ENCODE measurements at regions not wholly inside any gene's neighbourhood (a gene's known extent, or its start where the extent isn't known, plus 50 kb on each side); places are given as distances from the start of the nearest gene placed in this dataset.

GRCh38 chr1:229869687-229870086, 197.4 kb upstream of the GALNT2 start:
- Mint-ChIP-seq H3K4me1 (no peaks in the 10 kb centered on the region), H3K36me3 (no peaks in the 10 kb centered on the region), H3K27ac (no peak overlapping the region), H3K9me3 (no peaks in the 10 kb centered on the region), H3K27me3 (peaks cover 3 to 10% of the 10 kb centered on the region in 2 donors), H3K4me3 (peak overlapping the region in 1 of 8 donors; percentile 68)
- ChIA-PET POLR2A (ENCODE audit: partially characterized antibody) (no interaction called here), CTCF (ENCODE audit: partially characterized antibody) (interaction anchor here (0.8 kb wide), 1 partner anchor 21 kb away, joined by 3 read pairs; no protein-coding TSS in a partner anchor)
- Histone ChIP-seq H3K36me3 (ENCODE audit: insufficient read depth, low read length) (no peaks in the 10 kb centered on the region), H3K4me3 (ENCODE audit: low read length in 2 of 2) (no peak overlapping the region), H3K4me1 (ENCODE audit: insufficient read depth, low read length) (no peaks in the 10 kb centered on the region), H3K9me3 (ENCODE audit: control insufficient read depth in 1 of 2, low read length in 2 of 2) (no peaks in the 10 kb centered on the region), H3K27me3 (ENCODE audit: insufficient read depth, low read length) (no peaks in the 10 kb centered on the region), H3K27ac (ENCODE audit: low read depth, low read length) (no peak overlapping the region)
- intact Hi-C loops (cut with micrococcal nuclease): no loop called here
- DNase-seq: no peak

- no peaks in the 10 kb centered on the region for H3K36me3 Mint-ChIP-seq
- Histone ChIP-seq H3K36me3 (ENCODE audit: insufficient read depth, low read length) (no peaks in the 10 kb centered on the region), H3K4me1 (ENCODE audit: insufficient read depth, low read length) (no peaks in the 10 kb centered on the region), H3K27ac (ENCODE audit: low read depth, low read length) (no peak overlapping the region), H3K4me3 (ENCODE audit: low read length in 2 of 2) (no peak overlapping the region), H3K9me3 (ENCODE audit: control insufficient read depth in 1 of 2, low read length in 2 of 2) (no peaks in the 10 kb centered on the region), H3K27me3 (ENCODE audit: insufficient read depth, low read length) (no peaks in the 10 kb centered on the region)
- ChIA-PET POLR2A (ENCODE audit: partially characterized antibody) (no interaction called here), CTCF (ENCODE audit: partially characterized antibody) (no interaction called here)
- H3K27me3 Mint-ChIP-seq: peaks cover 2 to 10% of the 10 kb centered on the region in 2 donors
- no peaks in the 10 kb centered on the region for H3K9me3 Mint-ChIP-seq
- no peak overlapping the region for H3K4me3 Mint-ChIP-seq
- DNase-seq: no peak
- intact Hi-C loops (cut with micrococcal nuclease): no loop called here
- no peaks in the 10 kb centered on the region for H3K4me1 Mint-ChIP-seq
- no peak overlapping the region for H3K27ac Mint-ChIP-seq
Measured at GRCh38 chr1:229870381-229870780, 196.7 kb upstream of the GALNT2 start.

GRCh38 chr1:229871078-229871676, 195.9 kb upstream of the GALNT2 start:
- no peak for DNase-seq
- Histone ChIP-seq H3K4me1 (ENCODE audit: insufficient read depth, low read length) (no peaks in the 10 kb centered on the region), H3K9me3 (ENCODE audit: control insufficient read depth in 1 of 2, low read length in 2 of 2) (no peaks in the 10 kb centered on the region), H3K4me3 (ENCODE audit: low read length in 2 of 2) (no peak overlapping the region), H3K36me3 (ENCODE audit: insufficient read depth, low read length) (no peaks in the 10 kb centered on the region), H3K27ac (ENCODE audit: low read depth, low read length) (no peak overlapping the region), H3K27me3 (ENCODE audit: insufficient read depth, low read length) (no peaks in the 10 kb centered on the region)
- Mint-ChIP-seq H3K27ac (no peak overlapping the region), H3K9me3 (no peaks in the 10 kb centered on the region), H3K27me3 (peaks cover 2 to 10% of the 10 kb centered on the region in 2 donors), H3K36me3 (no peaks in the 10 kb centered on the region), H3K4me1 (no peaks in the 10 kb centered on the region), H3K4me3 (no peak overlapping the region)
- intact Hi-C loops (cut with micrococcal nuclease): no loop called here
- ChIA-PET POLR2A (ENCODE audit: partially characterized antibody) (no interaction called here), CTCF (ENCODE audit: partially characterized antibody) (interaction anchor here (0.6 kb wide), 1 partner anchor 435 kb away, joined by 3 read pairs; no protein-coding TSS in a partner anchor)

GRCh38 chr1:229874136-229874535, 192.9 kb upstream of the GALNT2 start:
- intact Hi-C loops (cut with micrococcal nuclease): no loop called here
- Mint-ChIP-seq H3K27me3 (peaks cover 6 to 13% of the 10 kb centered on the region in 2 donors), H3K4me3 (no peak overlapping the region), H3K36me3 (no peaks in the 10 kb centered on the region), H3K9me3 (no peaks in the 10 kb centered on the region), H3K27ac (no peak overlapping the region), H3K4me1 (no peaks in the 10 kb centered on the region)
- Histone ChIP-seq H3K27me3 (ENCODE audit: insufficient read depth, low read length) (no peaks in the 10 kb centered on the region), H3K4me3 (ENCODE audit: low read length in 2 of 2) (no peak overlapping the region), H3K36me3 (ENCODE audit: insufficient read depth, low read length) (no peaks in the 10 kb centered on the region), H3K9me3 (ENCODE audit: control insufficient read depth in 1 of 2, low read length in 2 of 2) (no peaks in the 10 kb centered on the region), H3K4me1 (ENCODE audit: insufficient read depth, low read length) (no peaks in the 10 kb centered on the region), H3K27ac (ENCODE audit: low read depth, low read length) (no peak overlapping the region)
- POLR2A ChIA-PET (ENCODE audit: partially characterized antibody): no interaction called here
- DNase-seq: no peak
- CTCF ChIA-PET (ENCODE audit: partially characterized antibody): no interaction called here

GRCh38 chr1:229874609-229875008, 192.4 kb upstream of the GALNT2 start:
- POLR2A ChIA-PET (ENCODE audit: partially characterized antibody): no interaction called here
- Histone ChIP-seq H3K27me3 (ENCODE audit: insufficient read depth, low read length) (no peaks in the 10 kb centered on the region), H3K4me3 (ENCODE audit: low read length in 2 of 2) (no peak overlapping the region), H3K36me3 (ENCODE audit: insufficient read depth, low read length) (no peaks in the 10 kb centered on the region), H3K9me3 (ENCODE audit: control insufficient read depth in 1 of 2, low read length in 2 of 2) (no peaks in the 10 kb centered on the region), H3K27ac (ENCODE audit: low read depth, low read length) (no peak overlapping the region), H3K4me1 (ENCODE audit: insufficient read depth, low read length) (no peaks in the 10 kb centered on the region)
- intact Hi-C loops (cut with micrococcal nuclease): no loop called here
- no peak overlapping the region for H3K4me3 Mint-ChIP-seq
- CTCF ChIA-PET (ENCODE audit: partially characterized antibody): no interaction called here
- H3K4me1 Mint-ChIP-seq: no peaks in the 10 kb centered on the region
- H3K36me3 Mint-ChIP-seq: no peaks in the 10 kb centered on the region
- DNase-seq: no peak
- H3K27me3 Mint-ChIP-seq: peaks cover 6 to 15% of the 10 kb centered on the region in 2 donors
- no peak overlapping the region for H3K27ac Mint-ChIP-seq
- H3K9me3 Mint-ChIP-seq: no peaks in the 10 kb centered on the region

- Mint-ChIP-seq H3K27ac (no peak overlapping the region), H3K9me3 (no peaks in the 10 kb centered on the region), H3K4me3 (no peak overlapping the region), H3K4me1 (no peaks in the 10 kb centered on the region), H3K36me3 (no peaks in the 10 kb centered on the region), H3K27me3 (peaks cover 9 to 18% of the 10 kb centered on the region in 2 donors)
- Histone ChIP-seq H3K4me1 (ENCODE audit: insufficient read depth, low read length) (no peaks in the 10 kb centered on the region), H3K9me3 (ENCODE audit: control insufficient read depth in 1 of 2, low read length in 2 of 2) (no peaks in the 10 kb centered on the region), H3K36me3 (ENCODE audit: insufficient read depth, low read length) (no peaks in the 10 kb centered on the region), H3K27me3 (ENCODE audit: insufficient read depth, low read length) (no peaks in the 10 kb centered on the region), H3K4me3 (ENCODE audit: low read length in 2 of 2) (no peak overlapping the region), H3K27ac (ENCODE audit: low read depth, low read length) (no peak overlapping the region)
- ChIA-PET POLR2A (ENCODE audit: partially characterized antibody) (no interaction called here), CTCF (ENCODE audit: partially characterized antibody) (no interaction called here)
- intact Hi-C loops (cut with micrococcal nuclease): no loop called here
- no peak for DNase-seq
Measured at GRCh38 chr1:229875086-229875485, 192.0 kb upstream of the GALNT2 start.

- intact Hi-C loops (cut with micrococcal nuclease): no loop called here
- no peak overlapping the region for H3K4me3 ChIP-seq (ENCODE audit: low read length in 2 of 2)
- H3K36me3 Mint-ChIP-seq: no peaks in the 10 kb centered on the region
- H3K27ac Mint-ChIP-seq: no peak overlapping the region
- no peaks in the 10 kb centered on the region for H3K36me3 ChIP-seq (ENCODE audit: insufficient read depth, low read length)
- no peaks in the 10 kb centered on the region for H3K27me3 ChIP-seq (ENCODE audit: insufficient read depth, low read length)
- no peaks in the 10 kb centered on the region for H3K4me1 ChIP-seq (ENCODE audit: insufficient read depth, low read length)
- no peak overlapping the region for H3K27ac ChIP-seq (ENCODE audit: low read depth, low read length)
- H3K4me3 Mint-ChIP-seq: no peak overlapping the region
- no peaks in the 10 kb centered on the region for H3K9me3 ChIP-seq (ENCODE audit: control insufficient read depth in 1 of 2, low read length in 2 of 2)
- peaks cover 11 to 22% of the 10 kb centered on the region in 2 donors for H3K27me3 Mint-ChIP-seq
- H3K9me3 Mint-ChIP-seq: no peaks in the 10 kb centered on the region
- DNase-seq: no peak
- ChIA-PET CTCF (ENCODE audit: partially characterized antibody) (no interaction called here), POLR2A (ENCODE audit: partially characterized antibody) (no interaction called here)
- H3K4me1 Mint-ChIP-seq: no peaks in the 10 kb centered on the region
Measured at GRCh38 chr1:229879746-229880145, 187.3 kb upstream of the GALNT2 start.

Data from CD4-positive, alpha-beta memory T cell (primary cell).